Stomach (tissue), 8 donors: ENCODE measurements at regions not wholly inside any gene's neighbourhood (a gene's known extent, or its start where the extent isn't known, plus 50 kb on each side); places are given as distances from the start of the nearest gene placed in this dataset.
A peak's percentile ranks its signal among the peaks of the same experiment; 100 is the strongest.
"Not testable (repeated sequence)": the region's sequence is repeated elsewhere in the genome, so short reads cannot be mapped to it uniquely, and the experiment has no call there.

Experiments used
- DNase-seq, 2 donors: peaks; one replicate each; pipeline versions ENCODE4 v3.0.0 to v3.0.0-alpha.2; 2013 to 2019
- H3K27ac ChIP-seq, 5 donors: fragments of 200-600 bp in 4 of 5; sonication (generic) in 4 of 5; one replicate each; pipeline ENCODE4 v1.5.1; 2013 to 2019; ENCODE audit warnings: mild to moderate bottlenecking in 1 of 5, moderate library complexity in 1 of 5
- H3K27me3 ChIP-seq, 3 donors: fragments of 200-600 bp; sonication (generic); one replicate each; pipeline ENCODE4 v1.5.1; 2017 to 2019; ENCODE audit warnings: mixed run types in 1 of 3
- H3K36me3 ChIP-seq, 4 donors: fragments of 200-600 bp; sonication (generic); 1 replicate in 3 of 4; 2 replicates in 1 of 4; pipeline ENCODE4 v1.5.1; 2016 to 2019
- H3K4me1 ChIP-seq, 4 donors: fragments of 200-600 bp; sonication (generic); one replicate each; pipeline ENCODE4 v1.5.1; 2016 to 2019
- H3K4me3 ChIP-seq, 4 donors: fragments of 200-600 bp; sonication (generic) in 3 of 4; one replicate each; pipeline ENCODE4 v1.5.1; 2016 to 2019; ENCODE audit warnings: mild to moderate bottlenecking in 1 of 4
- H3K9me3 ChIP-seq, 4 donors: fragments of 200-600 bp; sonication (generic); one replicate each; pipeline ENCODE4 v1.5.1; 2016 to 2019
- CTCF ChIP-seq, 7 experiments: fragments of 450-650 bp in 4 of 7; fragments of 200-600 bp in 3 of 7; sonication (generic) in 3 of 7; IDR thresholded peaks; one replicate each; pipeline ENCODE4 v1.5.1; 2016 to 2019; ENCODE audit warnings: antibody characterized with exemption in 7 of 7, control low read depth in 2 of 7, mild to moderate bottlenecking in 1 of 7
- EP300 ChIP-seq: sonication (generic); formaldehyde crosslinking; IDR thresholded peaks from one replicate; pipeline ENCODE4 v1.6.1; 2017; ENCODE audit warnings: antibody characterized with exemption
- POLR2A ChIP-seq, 4 donors: fragments of 450-650 bp; IDR thresholded peaks; one replicate each; pipeline ENCODE4 v1.6.1; 2016; ENCODE audit warnings: antibody characterized with exemption in 4 of 4, control low read depth in 2 of 4, mild to moderate bottlenecking in 1 of 4, moderate library complexity in 1 of 4
- POLR2AphosphoS5 ChIP-seq, 3 donors: sonication (generic); formaldehyde crosslinking; IDR thresholded peaks; one replicate each; pipeline ENCODE4 v1.6.1; 2016; ENCODE audit warnings: antibody characterized with exemption in 3 of 3
- WGBS, 5 donors: extraction: QIAGEN DNeasy Blood & Tissue Kit in 3 of 5; methylation state at CpG; one replicate each; pipeline versions ENCODE4 v1.1.5 to v1.1.7; 2013 to 2018; 5-methylcytosine and 5-hydroxymethylcytosine counted together
- intact Hi-C: fragments of 100-400 bp; cut with DNase I; formaldehyde crosslinking; loops from one replicate; pipeline ENCODE4 v1.15.1; 2023; ENCODE audit warnings: low total_unique reads
- donor health status: healthy with polysubstance abuse.
- donor health status: Bipolar disorder and iron deficiency.
- donor health status: healthy.

- Histone ChIP-seq H3K27ac (no peak overlapping the region), H3K4me1 (no peaks in the 10 kb centered on the region), H3K4me3 (no peak overlapping the region), H3K27me3 (no peaks in the 10 kb centered on the region), H3K9me3 (no peaks in the 10 kb centered on the region), H3K36me3 (no peaks in the 10 kb centered on the region)
- intact Hi-C loops, result no loop called here
- no peak for DNase-seq
- no peak for TF ChIP-seq EP300
- 88 to 97% (median 95%) methylated on average over 4 of the region's 4 CpGs for WGBS, 5 donors
These were observed 365.7 kb upstream of the KLF6 start for GRCh38 chr10:4150676-4151075.

GRCh38 chr10:4149460-4149859, 364.5 kb upstream of the KLF6 start:
- H3K27me3 ChIP-seq, DNase-seq, intact Hi-C loops, H3K36me3 ChIP-seq, H3K9me3 ChIP-seq, H3K27ac ChIP-seq, H3K4me1 ChIP-seq, H3K4me3 ChIP-seq: not testable (repeated sequence)
- WGBS, 5 donors, result 89 to 95% (median 93%) methylated on average over 14 of the region's 14 CpGs

- no peak for DNase-seq
- Histone ChIP-seq H3K9me3 (no peaks in the 10 kb centered on the region), H3K27me3 (no peaks in the 10 kb centered on the region), H3K4me1 (no peaks in the 10 kb centered on the region), H3K27ac (no peak overlapping the region), H3K4me3 (no peak overlapping the region), H3K36me3 (no peaks in the 10 kb centered on the region)
- intact Hi-C loops, result no loop called here
- no peak for TF ChIP-seq POLR2AphosphoS5 (IDR thresholded peaks at IDR 0.05)
- TF ChIP-seq EP300, result no peak
- TF ChIP-seq CTCF (IDR thresholded peaks at IDR 0.05), result no peak
- TF ChIP-seq POLR2A (IDR thresholded peaks at IDR 0.05), result no peak
These were observed 362.2 kb upstream of the KLF6 start for GRCh38 chr10:4147245-4147644.

- H3K27me3 ChIP-seq, result no peaks in the 10 kb centered on the region
- no peaks in the 10 kb centered on the region for H3K4me1 ChIP-seq
- TF ChIP-seq CTCF (IDR thresholded peaks at IDR 0.05), result no peak
- TF ChIP-seq EP300, result no peak
- TF ChIP-seq POLR2A (IDR thresholded peaks at IDR 0.05), result no peak
- TF ChIP-seq POLR2AphosphoS5 (IDR thresholded peaks at IDR 0.05), result no peak
- H3K36me3 ChIP-seq, result no peaks in the 10 kb centered on the region
- H3K9me3 ChIP-seq, result peaks cover 0 to 21% (median 13%) of the 10 kb centered on the region in 4 donors
- no peak overlapping the region for H3K27ac ChIP-seq
- no peak overlapping the region for H3K4me3 ChIP-seq
- intact Hi-C loops, result no loop called here
- WGBS, 5 donors, result 68 to 78% (median 73%) methylated on average over 6 of the region's 6 CpGs
- DNase-seq, result no peak
These were observed 359.8 kb upstream of the KLF6 start for GRCh38 chr10:4144817-4145216.

- intact Hi-C loops, result no loop called here
- H3K27me3 ChIP-seq, result no peaks in the 10 kb centered on the region
- TF ChIP-seq EP300, result no peak
- no peak for TF ChIP-seq POLR2AphosphoS5 (IDR thresholded peaks at IDR 0.05)
- TF ChIP-seq POLR2A (IDR thresholded peaks at IDR 0.05), result no peak
- no peak for TF ChIP-seq CTCF (IDR thresholded peaks at IDR 0.05)
- peak in 1 of 2 donors; percentile 32 for DNase-seq
- no peak overlapping the region for H3K27ac ChIP-seq
- WGBS, 5 donors, result 88 to 95% (median 90%) methylated on average over 4 of the region's 4 CpGs
- H3K36me3 ChIP-seq, result no peaks in the 10 kb centered on the region
- no peaks in the 10 kb centered on the region for H3K4me1 ChIP-seq
- H3K9me3 ChIP-seq, result peaks cover 0 to 23% (median 14%) of the 10 kb centered on the region in 4 donors
- H3K4me3 ChIP-seq, result no peak overlapping the region
These were observed 356.5 kb upstream of the KLF6 start for GRCh38 chr10:4141471-4141870.
